HL-60 (cell line): ENCODE measurements at regions not wholly inside any gene's neighbourhood (a gene's known extent, or its start where the extent isn't known, plus 50 kb on each side); places are given as distances from the start of the nearest gene placed in this dataset.

Experiments used
- DNase-seq, 2 experiments: peaks; one replicate each; pipeline ENCODE4 v3.0.0-alpha.2; 2010 to 2020; ENCODE audit warnings: low read depth in 1 of 2, low spot score in 1 of 2
- H3K27ac ChIP-seq: fragments of 250-450 bp; sonication (Bioruptor Pico); replicated peaks from 2 replicates; pipeline ENCODE4 v1.5.1; 2020; ENCODE audit warnings: mild to moderate bottlenecking, moderate library complexity
- H3K27me3 ChIP-seq: fragments of 250-450 bp; sonication (Bioruptor Pico); 2 replicates; pipeline ENCODE4 v1.5.1; 2021; ENCODE audit warnings: mild to moderate bottlenecking, moderate library complexity; ENCODE audit not compliant: insufficient read depth, poor library complexity, severe bottlenecking
- H3K4me3 ChIP-seq: replicated peaks from 2 replicates; pipeline ENCODE4 v1.5.1; 2011; ENCODE audit warnings: mild to moderate bottlenecking, control low read depth, low read length; ENCODE audit not compliant: insufficient read depth
- CTCF ChIP-seq: IDR thresholded peaks from one replicate; pipeline ENCODE4 v1.5.1; 2011; ENCODE audit warnings: low read length, control low read depth, inconsistent platforms; ENCODE audit not compliant: insufficient read depth
- GABPA ChIP-seq: IDR thresholded peaks from 2 replicates; pipeline ENCODE4 v1.6.1; 2012; ENCODE audit warnings: low read depth
- POLR2AphosphoS5 ChIP-seq: IDR thresholded peaks from 2 replicates; pipeline ENCODE4 v1.6.1; 2012; ENCODE audit warnings: low read depth
- REST ChIP-seq: IDR thresholded peaks from 2 replicates; pipeline ENCODE4 v1.6.1; 2012; ENCODE audit warnings: low read depth; ENCODE audit not compliant: insufficient replicate concordance
- SPI1 ChIP-seq: IDR thresholded peaks from 2 replicates; pipeline ENCODE4 v1.6.1; 2012; ENCODE audit warnings: low read depth, mild to moderate bottlenecking, borderline replicate concordance

- Histone ChIP-seq H3K4me3 (no peak overlapping the region), H3K27ac (no peak overlapping the region), H3K27me3 (no peaks in the 10 kb centered on the region)
- no peak for DNase-seq
- TF ChIP-seq CTCF, result no peak
- no peak for TF ChIP-seq POLR2AphosphoS5
- no peak for TF ChIP-seq SPI1
- TF ChIP-seq GABPA, result no peak
- no peak for TF ChIP-seq REST
These were observed 533.3 kb upstream of the GHITM start for GRCh38 chr10:83605783-83606630.

- TF ChIP-seq SPI1 (no peak), CTCF (no peak), REST (no peak), POLR2AphosphoS5 (no peak), GABPA (no peak)
- no peak for DNase-seq
These were observed 531.2 kb upstream of the GHITM start for GRCh38 chr10:83607959-83608745.

GRCh38 chr10:83612050-83612449, 527.3 kb upstream of the GHITM start:
- DNase-seq, result no peak
- peaks cover 2% of the 10 kb centered on the region for H3K27me3 ChIP-seq
- no peak for TF ChIP-seq POLR2AphosphoS5
- TF ChIP-seq CTCF, result no peak
- TF ChIP-seq GABPA, result no peak
- no peak for TF ChIP-seq SPI1
- TF ChIP-seq REST, result no peak
- no peak overlapping the region for H3K27ac ChIP-seq
- H3K4me3 ChIP-seq, result no peak overlapping the region

More at GRCh38 chr10:83607959-83608745, 531.2 kb upstream of the GHITM start:
- no peak overlapping the region for H3K27ac ChIP-seq
- no peak overlapping the region for H3K4me3 ChIP-seq
- peaks cover 2% of the 10 kb centered on the region for H3K27me3 ChIP-seq
